HepG2 (cell line): ENCODE measurements at regions not wholly inside any gene's neighbourhood (a gene's known extent, or its start where the extent isn't known, plus 50 kb on each side); places are given as distances from the start of the nearest gene placed in this dataset.

Source experiments
- ATAC-seq: fragments of 200-7000 bp; cut with Tn5 transposase; 3 replicates; pipeline ENCODE4 v1.9.1; 2020; ENCODE audit warnings: mild to moderate bottlenecking, moderate library complexity
- BruUV-seq: library from RNA; stranded (reverse); fragments of 400-500 nt; replicated peaks from 2 replicates; lab custom pipeline; 2021; lab: Mats Ljungman, UMichigan
- CTCF ChIA-PET: fragments of 300-600 bp; formaldehyde crosslinking; extraction: SDS; loops from one replicate; lab custom pipeline; 2021; ENCODE audit warnings: low total read pairs, inconsistent platforms, low intra/inter-chr PET ratio; lab: Yijun Ruan, JAX
- POLR2A ChIA-PET: fragments of 350-600 bp; sonication (Branson Sonifier 250); formaldehyde crosslinking; loops from one replicate; lab custom pipeline; 2020; ENCODE audit warnings: antibody characterized with exemption, inconsistent platforms; lab: Yijun Ruan, JAX
- DNase-seq: peaks from one replicate; pipeline ENCODE4 v3.0.0-alpha.2; 2015; ENCODE audit warnings: low spot score
- FAIRE-seq: peaks from 3 replicates; lab custom pipeline; 2011; peaks lifted over from hg19 to GRCh38; lab: Jason Lieb, UNC
- H2AFZ ChIP-seq: one replicate; pipeline ENCODE4 v1.6.1; 2011; ENCODE audit warnings: low read length, inconsistent platforms
- H3K27ac ChIP-seq: fragments of 300-600 bp; 3 replicates; pipeline ENCODE4 v1.8.0; 2011; ENCODE audit warnings: mixed run types, mild to moderate bottlenecking, mixed read lengths, low read length, inconsistent platforms; ENCODE audit not compliant: insufficient read depth; ENCODE audit errors: extremely low read length
- H3K27me3 ChIP-seq, 2 experiments: fragments of 200-600 bp in 1 of 2; 2 replicates in 1 of 2; 3 replicates in 1 of 2; pipeline versions ENCODE4 v1.6.0 to v1.8.0; 2011; ENCODE audit warnings: low read length in 2 of 2, mild to moderate bottlenecking in 2 of 2, moderate library complexity in 2 of 2, inconsistent platforms in 1 of 2; ENCODE audit not compliant: insufficient read depth in 2 of 2, control insufficient read depth in 1 of 2
- H3K36me3 ChIP-seq, 2 experiments: fragments of 200-600 bp in 1 of 2; replicated peaks in 1 of 2; 2 replicates in 1 of 2; 3 replicates in 1 of 2; pipeline versions ENCODE4 v1.5.1 to v1.8.0; 2011; ENCODE audit warnings: low read length in 2 of 2, inconsistent platforms in 1 of 2; ENCODE audit not compliant: insufficient read depth in 2 of 2, control insufficient read depth in 1 of 2
- H3K4me1 ChIP-seq: 2 replicates; pipeline ENCODE4 v1.5.1; 2012; ENCODE audit warnings: low read length, inconsistent platforms; ENCODE audit not compliant: insufficient read depth
- H3K4me2 ChIP-seq: 2 replicates; pipeline ENCODE4 v1.6.0; 2011; ENCODE audit warnings: low read depth, low read length, inconsistent platforms
- H3K4me3 ChIP-seq, 3 experiments: fragments of 200-600 bp in 1 of 3; sonication (generic), shearing (Covaris generic) in 1 of 3; replicated peaks in 1 of 3; 2 replicates each; pipeline ENCODE4 v1.5.1; 2011 to 2016; ENCODE audit warnings: low read length in 3 of 3, inconsistent platforms in 2 of 3, low read depth in 2 of 3, mild to moderate bottlenecking in 2 of 3, control low read depth in 1 of 3, mixed read lengths in 1 of 3; ENCODE audit not compliant: insufficient read depth in 1 of 3
- H3K79me2 ChIP-seq: one replicate; pipeline ENCODE4 v1.6.1; 2011; ENCODE audit warnings: low read length, inconsistent platforms; ENCODE audit not compliant: insufficient read depth
- H3K9ac ChIP-seq: 2 replicates; pipeline ENCODE4 v1.6.0; 2011; ENCODE audit warnings: mild to moderate bottlenecking, low read depth, low read length, inconsistent platforms; ENCODE audit not compliant: insufficient read depth
- H3K9me3 ChIP-seq: 2 replicates; pipeline ENCODE4 v1.5.1; 2012; ENCODE audit warnings: mild to moderate bottlenecking, low read length
- H4K20me1 ChIP-seq: 2 replicates; pipeline ENCODE4 v1.6.0; 2011; ENCODE audit warnings: inconsistent platforms, mild to moderate bottlenecking, low read length, moderate library complexity; ENCODE audit not compliant: insufficient read depth
- HDAC6 ChIP-seq: fragments of 200-600 bp; sonication (generic); IDR thresholded peaks from 2 replicates; pipeline ENCODE4 v1.7.0; 2017; ENCODE audit warnings: mild to moderate bottlenecking, antibody characterized with exemption, low read length, low read depth
- NFE2L1 ChIP-seq: sonication (generic); formaldehyde crosslinking; IDR thresholded peaks from 2 replicates; pipeline ENCODE4 v1.4.0; 2020; ENCODE audit warnings: missing genetic modification reagents, mild to moderate bottlenecking, borderline replicate concordance
- U2AF2 ChIP-seq: fragments of 200-400 bp; formaldehyde crosslinking; IDR thresholded peaks from 2 replicates; pipeline ENCODE4 v1.6.1; 2017; ENCODE audit warnings: low read depth, mild to moderate bottlenecking, low read length
- ZNF354B ChIP-seq: sonication (generic); formaldehyde crosslinking; IDR thresholded peaks from 2 replicates; pipeline ENCODE4 v1.8.0; 2022; ENCODE audit warnings: mild to moderate bottlenecking, missing genetic modification reagents
- ZNF839 ChIP-seq: sonication (generic); formaldehyde crosslinking; IDR thresholded peaks from 2 replicates; pipeline ENCODE4 v1.4.0; 2020; ENCODE audit warnings: missing genetic modification reagents, mild to moderate bottlenecking, borderline replicate concordance
- WGBS: methylation state at CpG from one replicate; pipeline ENCODE4 v1.1.6; 2017; ENCODE audit warnings: low lambda C conversion rate; 5-methylcytosine and 5-hydroxymethylcytosine counted together
- in situ Hi-C: cut with HindIII; loops from 2 replicates; pipeline ENCODE4 v1.10.0; 2017; ENCODE audit warnings: low pct_unique_long_range_greater_than_20kb; ENCODE audit not compliant: extremely low pct_ligation_motif_present
- intact Hi-C: fragments of 100-400 bp; cut with micrococcal nuclease; formaldehyde crosslinking; loops from one replicate; pipeline ENCODE4 v1.10.0; 2022; ENCODE audit not compliant: unreplicated experiment
- TF ChIP-seq, protein P1 (sequence below): sonication (generic); formaldehyde crosslinking; IDR thresholded peaks from 2 replicates; pipeline ENCODE4 v1.4.0; 2020; ENCODE audit warnings: missing genetic modification reagents, borderline replicate concordance
- TF ChIP-seq, protein P2 (sequence below): IDR thresholded peaks from 2 replicates; pipeline ENCODE4 v1.6.1; 2016; ENCODE audit warnings: missing genetic modification reagents, missing compliant biosample characterization

DNA sequence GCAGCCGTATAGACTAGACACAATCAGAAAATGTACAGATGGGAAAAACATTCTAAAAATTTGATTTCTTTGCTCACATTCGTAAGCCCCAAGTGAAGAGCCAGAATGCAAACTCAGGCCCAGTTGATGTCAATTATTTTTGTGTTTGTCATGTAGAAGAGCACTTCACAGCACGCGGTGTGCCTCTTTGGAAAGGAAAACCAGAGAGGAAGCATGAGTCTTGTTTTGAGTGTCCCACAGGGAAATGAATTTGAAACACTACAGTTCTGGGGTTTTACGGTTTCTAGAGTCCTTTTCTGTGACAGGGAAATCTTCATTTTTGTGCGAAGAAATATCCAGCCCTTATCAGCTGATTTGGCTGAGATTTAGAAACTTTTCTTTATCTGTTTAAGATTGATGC is 554.6 kb upstream of the BOD1L1 start:
- no peaks in the 10 kb centered on the region for H3K27me3 ChIP-seq
- ChIA-PET POLR2A (no interaction called here), CTCF (no interaction called here)
- intact Hi-C loops (no loop called here), in situ Hi-C loops (no loop called here)
- H3K4me1 ChIP-seq: no peaks in the 10 kb centered on the region
- BruUV-seq: no TSS peak
- no peak overlapping the region for H3K9ac ChIP-seq
- no peak overlapping the region for H2AFZ ChIP-seq
- ATAC-seq: no peak
- no peak overlapping the region for H3K4me2 ChIP-seq
- TF ChIP-seq, protein P1, sequence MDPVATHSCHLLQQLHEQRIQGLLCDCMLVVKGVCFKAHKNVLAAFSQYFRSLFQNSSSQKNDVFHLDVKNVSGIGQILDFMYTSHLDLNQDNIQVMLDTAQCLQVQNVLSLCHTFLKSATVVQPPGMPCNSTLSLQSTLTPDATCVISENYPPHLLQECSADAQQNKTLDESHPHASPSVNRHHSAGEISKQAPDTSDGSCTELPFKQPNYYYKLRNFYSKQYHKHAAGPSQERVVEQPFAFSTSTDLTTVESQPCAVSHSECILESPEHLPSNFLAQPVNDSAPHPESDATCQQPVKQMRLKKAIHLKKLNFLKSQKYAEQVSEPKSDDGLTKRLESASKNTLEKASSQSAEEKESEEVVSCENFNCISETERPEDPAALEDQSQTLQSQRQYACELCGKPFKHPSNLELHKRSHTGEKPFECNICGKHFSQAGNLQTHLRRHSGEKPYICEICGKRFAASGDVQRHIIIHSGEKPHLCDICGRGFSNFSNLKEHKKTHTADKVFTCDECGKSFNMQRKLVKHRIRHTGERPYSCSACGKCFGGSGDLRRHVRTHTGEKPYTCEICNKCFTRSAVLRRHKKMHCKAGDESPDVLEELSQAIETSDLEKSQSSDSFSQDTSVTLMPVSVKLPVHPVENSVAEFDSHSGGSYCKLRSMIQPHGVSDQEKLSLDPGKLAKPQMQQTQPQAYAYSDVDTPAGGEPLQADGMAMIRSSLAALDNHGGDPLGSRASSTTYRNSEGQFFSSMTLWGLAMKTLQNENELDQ (CRISPR knock-in tag): no peak
- TF ChIP-seq ZNF839 (CRISPR knock-in tag): no peak
- TF ChIP-seq NFE2L1 (CRISPR knock-in tag): no peak
- no peak for TF ChIP-seq ZNF354B (CRISPR knock-in tag)
- TF ChIP-seq, protein P2, sequence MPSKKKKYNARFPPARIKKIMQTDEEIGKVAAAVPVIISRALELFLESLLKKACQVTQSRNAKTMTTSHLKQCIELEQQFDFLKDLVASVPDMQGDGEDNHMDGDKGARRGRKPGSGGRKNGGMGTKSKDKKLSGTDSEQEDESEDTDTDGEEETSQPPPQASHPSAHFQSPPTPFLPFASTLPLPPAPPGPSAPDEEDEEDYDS: no peak
- no peak for TF ChIP-seq U2AF2
- TF ChIP-seq HDAC6: no peak
- TF ChIP-seq, all 625 proteins: peak for 0
- 70% methylated on average over 6 of the region's 6 CpGs for WGBS
- DNase-seq (no peak), FAIRE-seq (no peak)
- no peak overlapping the region for H3K27ac ChIP-seq
- no peaks in the 10 kb centered on the region for H3K36me3 ChIP-seq
- H3K79me2 ChIP-seq: no peaks in the 10 kb centered on the region
- H3K4me3 ChIP-seq: no peak overlapping the region
- peaks cover 82% of the 10 kb centered on the region for H3K9me3 ChIP-seq
- H4K20me1 ChIP-seq: no peaks in the 10 kb centered on the region
